ENCODE measurements at regions not wholly inside any gene's neighbourhood (a gene's known extent, or its start where the extent isn't known, plus 50 kb on each side); places are given as distances from the start of the nearest gene placed in this dataset.

DNA sequence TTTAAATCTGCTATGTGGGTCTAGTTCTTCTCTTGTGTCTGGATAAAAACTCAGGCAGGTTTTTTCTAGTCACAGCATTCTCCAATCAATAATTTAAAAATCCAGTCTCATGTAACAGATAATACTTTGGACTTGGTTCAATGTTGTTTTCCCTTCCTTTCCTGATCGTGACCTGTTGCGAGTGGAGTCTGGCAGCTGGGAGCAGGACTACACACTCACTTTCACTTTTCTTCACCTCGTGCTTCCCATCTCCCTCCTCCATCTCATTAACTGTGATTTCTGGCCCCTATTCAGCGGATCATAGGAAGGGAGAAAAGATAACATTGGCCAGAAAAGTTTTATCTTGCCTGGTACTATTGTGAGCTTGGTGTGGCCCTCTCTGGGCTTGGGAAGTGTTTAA is 96.6 kb upstream of the GATB start:
- no peaks in the 10 kb centered on the region for H3K79me2 ChIP-seq (ENCODE audit: low read length)
- no peak overlapping the region for H3K27ac ChIP-seq (ENCODE audit: low read length)
- H3K36me3 ChIP-seq (replicated peaks; ENCODE audit: insufficient read depth, low read length) = no peaks in the 10 kb centered on the region
- TF ChIP-seq EZH2phosphoT487 (IDR thresholded peaks at IDR 0.05; ENCODE audit: low read length) = no peak
- H3K4me2 ChIP-seq (ENCODE audit: low read depth, low read length) = no peak overlapping the region
- no peaks in the 10 kb centered on the region for H3K4me1 ChIP-seq (ENCODE audit: low read length)
- H3K9ac ChIP-seq (ENCODE audit: low read length) = no peak overlapping the region
- no peaks in the 10 kb centered on the region for H3K27me3 ChIP-seq (replicated peaks; ENCODE audit: insufficient read depth, low read length)
- H3F3A ChIP-seq (ENCODE audit: insufficient read depth, low read length) = no peaks in the 10 kb centered on the region
- H3K4me3 ChIP-seq (ENCODE audit: low read length) = no peak overlapping the region
- H3K9me2 ChIP-seq (replicated peaks; ENCODE audit: insufficient read depth, low read length) = no peaks in the 10 kb centered on the region
- H4K20me1 ChIP-seq (ENCODE audit: insufficient read depth, low read length) = no peaks in the 10 kb centered on the region
- H2AFZ ChIP-seq (ENCODE audit: low read length) = no peak overlapping the region
- no peak for DNase-seq
- H3K9me3 ChIP-seq (replicated peaks; ENCODE audit: insufficient read depth, low read length) = no peaks in the 10 kb centered on the region

DNA sequence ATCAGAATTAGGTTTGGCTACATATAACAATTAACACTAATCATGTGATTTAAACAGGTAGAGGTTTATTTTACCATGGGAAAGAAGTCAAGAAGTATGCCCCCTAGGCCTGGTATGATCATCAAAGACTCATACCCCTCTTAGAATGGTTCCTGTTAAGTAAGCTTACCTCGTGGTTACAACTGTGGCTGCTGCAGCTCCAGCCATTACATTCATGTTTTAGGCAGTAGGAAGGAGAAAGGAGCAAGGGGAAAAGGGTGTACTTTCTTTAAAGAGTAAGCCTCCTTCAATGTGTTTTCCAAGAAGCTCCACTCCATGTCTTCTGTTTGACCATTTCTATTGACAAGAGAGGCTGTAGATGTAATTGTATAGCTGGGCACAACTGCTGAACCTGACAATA is 94.9 kb upstream of the GATB start:
- TF ChIP-seq, protein P1, sequence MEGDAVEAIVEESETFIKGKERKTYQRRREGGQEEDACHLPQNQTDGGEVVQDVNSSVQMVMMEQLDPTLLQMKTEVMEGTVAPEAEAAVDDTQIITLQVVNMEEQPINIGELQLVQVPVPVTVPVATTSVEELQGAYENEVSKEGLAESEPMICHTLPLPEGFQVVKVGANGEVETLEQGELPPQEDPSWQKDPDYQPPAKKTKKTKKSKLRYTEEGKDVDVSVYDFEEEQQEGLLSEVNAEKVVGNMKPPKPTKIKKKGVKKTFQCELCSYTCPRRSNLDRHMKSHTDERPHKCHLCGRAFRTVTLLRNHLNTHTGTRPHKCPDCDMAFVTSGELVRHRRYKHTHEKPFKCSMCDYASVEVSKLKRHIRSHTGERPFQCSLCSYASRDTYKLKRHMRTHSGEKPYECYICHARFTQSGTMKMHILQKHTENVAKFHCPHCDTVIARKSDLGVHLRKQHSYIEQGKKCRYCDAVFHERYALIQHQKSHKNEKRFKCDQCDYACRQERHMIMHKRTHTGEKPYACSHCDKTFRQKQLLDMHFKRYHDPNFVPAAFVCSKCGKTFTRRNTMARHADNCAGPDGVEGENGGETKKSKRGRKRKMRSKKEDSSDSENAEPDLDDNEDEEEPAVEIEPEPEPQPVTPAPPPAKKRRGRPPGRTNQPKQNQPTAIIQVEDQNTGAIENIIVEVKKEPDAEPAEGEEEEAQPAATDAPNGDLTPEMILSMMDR (IDR thresholded peaks at IDR 0.05; ENCODE audit: low read length) = no peak
- TF ChIP-seq EZH2 (optimal IDR thresholded peaks at IDR 0.05; ENCODE audit: low read depth, low read length) = no peak
- TF ChIP-seq EZH2phosphoT487 (IDR thresholded peaks at IDR 0.05; ENCODE audit: low read length) = no peak
- no peaks in the 10 kb centered on the region for H3K36me3 ChIP-seq (replicated peaks; ENCODE audit: insufficient read depth, low read length)
- H3K27me3 ChIP-seq (replicated peaks; ENCODE audit: insufficient read depth, low read length) = no peaks in the 10 kb centered on the region
- H3K79me2 ChIP-seq (ENCODE audit: low read length) = no peaks in the 10 kb centered on the region
- H3K9ac ChIP-seq (ENCODE audit: low read length) = no peak overlapping the region
- H3K27ac ChIP-seq (ENCODE audit: low read length) = no peak overlapping the region
- DNase-seq = no peak
- no peak overlapping the region for H3K4me2 ChIP-seq (ENCODE audit: low read depth, low read length)
- H3K4me1 ChIP-seq (ENCODE audit: low read length) = no peaks in the 10 kb centered on the region
- H3K9me2 ChIP-seq (replicated peaks; ENCODE audit: insufficient read depth, low read length) = no peaks in the 10 kb centered on the region
- H2AFZ ChIP-seq (ENCODE audit: low read length) = no peak overlapping the region
- H3F3A ChIP-seq (ENCODE audit: insufficient read depth, low read length) = no peaks in the 10 kb centered on the region
- no peak overlapping the region for H3K4me3 ChIP-seq (ENCODE audit: low read length)
- H3K9me3 ChIP-seq (replicated peaks; ENCODE audit: insufficient read depth, low read length) = no peaks in the 10 kb centered on the region
- H4K20me1 ChIP-seq (ENCODE audit: insufficient read depth, low read length) = no peaks in the 10 kb centered on the region

- H4K20me1 ChIP-seq (ENCODE audit: insufficient read depth, low read length) = no peaks in the 10 kb centered on the region
- no peaks in the 10 kb centered on the region for H3K27me3 ChIP-seq (replicated peaks; ENCODE audit: insufficient read depth, low read length)
- H3K4me1 ChIP-seq (ENCODE audit: low read length) = no peaks in the 10 kb centered on the region
- no peaks in the 10 kb centered on the region for H3F3A ChIP-seq (ENCODE audit: insufficient read depth, low read length)
- no peak for DNase-seq
- H2AFZ ChIP-seq (ENCODE audit: low read length) = no peak overlapping the region
- no peaks in the 10 kb centered on the region; the same call in 1 of the 2 replicates for H3K9me3 ChIP-seq (replicated peaks; ENCODE audit: insufficient read depth, low read length)
- H3K9me2 ChIP-seq (replicated peaks; ENCODE audit: insufficient read depth, low read length) = no peaks in the 10 kb centered on the region
- H3K4me3 ChIP-seq (ENCODE audit: low read length) = no peak overlapping the region
- H3K27ac ChIP-seq (ENCODE audit: low read length) = no peak overlapping the region
- TF ChIP-seq EZH2phosphoT487 (IDR thresholded peaks at IDR 0.05; ENCODE audit: low read length) (no peak), EZH2 (optimal IDR thresholded peaks at IDR 0.05; ENCODE audit: low read depth, low read length) (no peak)
- TF ChIP-seq, protein P1 (IDR thresholded peaks at IDR 0.05; ENCODE audit: low read length) = no peak
- H3K79me2 ChIP-seq (ENCODE audit: low read length) = no peaks in the 10 kb centered on the region
- H3K36me3 ChIP-seq (replicated peaks; ENCODE audit: insufficient read depth, low read length) = no peaks in the 10 kb centered on the region
- no peak overlapping the region for H3K9ac ChIP-seq (ENCODE audit: low read length)
- H3K4me2 ChIP-seq (ENCODE audit: low read depth, low read length) = no peak overlapping the region
Measured at GRCh38 chr4:151854731-151855130, 93.9 kb upstream of the GATB start.

GRCh38 chr4:151853034-151853433 is 92.2 kb upstream of the GATB start:
- Histone ChIP-seq H2AFZ (ENCODE audit: low read length) (no peak overlapping the region), H3K27me3 (replicated peaks; ENCODE audit: insufficient read depth, low read length) (no peaks in the 10 kb centered on the region), H4K20me1 (ENCODE audit: insufficient read depth, low read length) (no peaks in the 10 kb centered on the region), H3K9me3 (replicated peaks; ENCODE audit: insufficient read depth, low read length) (no peaks in the 10 kb centered on the region; the same call in 1 of the 2 replicates), H3K9me2 (replicated peaks; ENCODE audit: insufficient read depth, low read length) (no peaks in the 10 kb centered on the region), H3K4me2 (ENCODE audit: low read depth, low read length) (no peak overlapping the region), H3K9ac (ENCODE audit: low read length) (no peak overlapping the region), H3K4me1 (ENCODE audit: low read length) (no peaks in the 10 kb centered on the region), H3K36me3 (replicated peaks; ENCODE audit: insufficient read depth, low read length) (no peaks in the 10 kb centered on the region), H3K4me3 (ENCODE audit: low read length) (no peak overlapping the region), H3K27ac (ENCODE audit: low read length) (no peak overlapping the region), H3K79me2 (ENCODE audit: low read length) (no peaks in the 10 kb centered on the region), H3F3A (ENCODE audit: insufficient read depth, low read length) (no peaks in the 10 kb centered on the region)
- TF ChIP-seq EZH2phosphoT487 (IDR thresholded peaks at IDR 0.05; ENCODE audit: low read length) (no peak), EZH2 (optimal IDR thresholded peaks at IDR 0.05; ENCODE audit: low read depth, low read length) (no peak)
- TF ChIP-seq, protein P1 (IDR thresholded peaks at IDR 0.05; ENCODE audit: low read length) = no peak
- DNase-seq = no peak
